ENCODE measurements at regions not wholly inside any gene's neighbourhood (a gene's known extent, or its start where the extent isn't known, plus 50 kb on each side); places are given as distances from the start of the nearest gene placed in this dataset.

- peaks cover 4% of the 10 kb centered on the region for H3K4me1 ChIP-seq (ENCODE audit: control insufficient read depth, low read depth, low read length)
- no peaks in the 10 kb centered on the region for H3K27me3 ChIP-seq (ENCODE audit: control insufficient read depth, insufficient read depth, low read length)
- no peak overlapping the region for H3K9ac ChIP-seq (ENCODE audit: low read length)
- H3K36me3 ChIP-seq (ENCODE audit: control insufficient read depth, low read depth, low read length): no peaks in the 10 kb centered on the region
- H3K9me3 ChIP-seq (ENCODE audit: control insufficient read depth, low read depth, low read length): no peaks in the 10 kb centered on the region
- H3K4me3 ChIP-seq (ENCODE audit: low read length): no peak overlapping the region
- no peak overlapping the region for H3K27ac ChIP-seq (ENCODE audit: low read length)
Measured at GRCh38 chr2:62296034-62296831, 100.3 kb downstream of the B3GNT2 start.

GRCh38 chr2:62293490-62294271 lies 97.8 kb downstream of the B3GNT2 start:
- Histone ChIP-seq H3K27ac (ENCODE audit: low read length) (no peak overlapping the region), H3K36me3 (ENCODE audit: control insufficient read depth, low read depth, low read length) (no peaks in the 10 kb centered on the region), H3K4me3 (ENCODE audit: low read length) (no peak overlapping the region), H3K4me1 (ENCODE audit: control insufficient read depth, low read depth, low read length) (peaks cover 4% of the 10 kb centered on the region), H3K9me3 (ENCODE audit: control insufficient read depth, low read depth, low read length) (no peaks in the 10 kb centered on the region), H3K9ac (ENCODE audit: low read length) (peak overlapping the region; percentile 28), H3K27me3 (ENCODE audit: control insufficient read depth, insufficient read depth, low read length) (no peaks in the 10 kb centered on the region)

DNA sequence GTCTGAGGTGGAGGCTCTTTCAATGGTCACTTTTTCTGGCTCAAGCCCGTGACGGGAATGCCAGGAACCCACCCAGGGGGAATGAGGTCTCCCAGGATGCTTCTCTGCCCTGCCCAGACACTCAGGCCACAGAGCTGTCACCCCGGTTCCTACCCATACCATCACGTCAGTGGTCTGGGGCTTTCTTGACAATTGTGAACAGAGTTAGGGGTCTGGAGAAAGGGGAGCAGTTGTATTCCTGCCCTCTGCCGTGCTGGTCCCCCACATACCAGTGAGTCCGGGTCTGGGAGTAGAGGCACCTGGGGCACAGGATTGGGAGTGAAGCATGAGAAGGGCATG lies 97.2 kb downstream of the B3GNT2 start:
- no peak overlapping the region for H3K27ac ChIP-seq (ENCODE audit: low read length)
- H3K27me3 ChIP-seq (ENCODE audit: control insufficient read depth, insufficient read depth, low read length): no peaks in the 10 kb centered on the region
- H3K9ac ChIP-seq (ENCODE audit: low read length): no peak overlapping the region
- H3K4me3 ChIP-seq (ENCODE audit: low read length): no peak overlapping the region
- H3K36me3 ChIP-seq (ENCODE audit: control insufficient read depth, low read depth, low read length): no peaks in the 10 kb centered on the region
- no peaks in the 10 kb centered on the region for H3K9me3 ChIP-seq (ENCODE audit: control insufficient read depth, low read depth, low read length)
- peaks cover 4% of the 10 kb centered on the region for H3K4me1 ChIP-seq (ENCODE audit: control insufficient read depth, low read depth, low read length)

DNA sequence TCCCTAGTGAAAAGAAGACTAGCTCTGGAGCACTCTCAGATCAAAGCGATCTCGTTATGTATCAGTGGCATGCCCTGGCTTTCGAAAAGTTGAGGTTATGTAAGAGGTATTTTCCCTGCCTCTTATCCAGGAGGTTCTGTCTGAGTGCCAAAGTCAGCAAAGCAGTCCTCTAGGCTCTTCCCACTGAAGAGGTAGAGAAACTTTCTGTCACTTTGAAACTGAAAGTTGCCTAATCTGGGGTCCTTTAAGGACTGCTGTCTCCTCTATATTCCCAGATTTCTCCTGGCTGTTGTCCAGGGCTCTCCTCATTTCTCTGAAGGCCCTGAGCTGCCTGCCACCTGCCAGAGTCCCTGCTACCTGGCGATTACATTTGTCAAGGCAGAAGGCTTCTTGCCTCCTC lies 96.3 kb downstream of the B3GNT2 start:
- no peaks in the 10 kb centered on the region for H3K9me3 ChIP-seq (ENCODE audit: control insufficient read depth, low read depth, low read length)
- H3K4me1 ChIP-seq (ENCODE audit: control insufficient read depth, low read depth, low read length): peaks cover 4% of the 10 kb centered on the region
- no peaks in the 10 kb centered on the region for H3K27me3 ChIP-seq (ENCODE audit: control insufficient read depth, insufficient read depth, low read length)
- H3K36me3 ChIP-seq (ENCODE audit: control insufficient read depth, low read depth, low read length): no peaks in the 10 kb centered on the region
- H3K4me3 ChIP-seq (ENCODE audit: low read length): no peak overlapping the region
- no peak overlapping the region for H3K9ac ChIP-seq (ENCODE audit: low read length)
- H3K27ac ChIP-seq (ENCODE audit: low read length): no peak overlapping the region

- H3K36me3 ChIP-seq (ENCODE audit: control insufficient read depth, low read depth, low read length): no peaks in the 10 kb centered on the region
- no peaks in the 10 kb centered on the region for H3K27me3 ChIP-seq (ENCODE audit: control insufficient read depth, insufficient read depth, low read length)
- H3K9ac ChIP-seq (ENCODE audit: low read length): no peak overlapping the region
- H3K27ac ChIP-seq (ENCODE audit: low read length): no peak overlapping the region
- no peak overlapping the region for H3K4me3 ChIP-seq (ENCODE audit: low read length)
- peaks cover 4% of the 10 kb centered on the region for H3K4me1 ChIP-seq (ENCODE audit: control insufficient read depth, low read depth, low read length)
- H3K9me3 ChIP-seq (ENCODE audit: control insufficient read depth, low read depth, low read length): no peaks in the 10 kb centered on the region
Measured at GRCh38 chr2:62291517-62292137, 95.7 kb downstream of the B3GNT2 start.

- H3K27ac ChIP-seq (ENCODE audit: low read length): no peak overlapping the region
- peaks cover 4% of the 10 kb centered on the region for H3K4me1 ChIP-seq (ENCODE audit: control insufficient read depth, low read depth, low read length)
- no peaks in the 10 kb centered on the region for H3K9me3 ChIP-seq (ENCODE audit: control insufficient read depth, low read depth, low read length)
- H3K4me3 ChIP-seq (ENCODE audit: low read length): no peak overlapping the region
- no peak overlapping the region for H3K9ac ChIP-seq (ENCODE audit: low read length)
- no peaks in the 10 kb centered on the region for H3K27me3 ChIP-seq (ENCODE audit: control insufficient read depth, insufficient read depth, low read length)
- H3K36me3 ChIP-seq (ENCODE audit: control insufficient read depth, low read depth, low read length): no peaks in the 10 kb centered on the region
Measured at GRCh38 chr2:62291052-62291451, 95.1 kb downstream of the B3GNT2 start.

DNA sequence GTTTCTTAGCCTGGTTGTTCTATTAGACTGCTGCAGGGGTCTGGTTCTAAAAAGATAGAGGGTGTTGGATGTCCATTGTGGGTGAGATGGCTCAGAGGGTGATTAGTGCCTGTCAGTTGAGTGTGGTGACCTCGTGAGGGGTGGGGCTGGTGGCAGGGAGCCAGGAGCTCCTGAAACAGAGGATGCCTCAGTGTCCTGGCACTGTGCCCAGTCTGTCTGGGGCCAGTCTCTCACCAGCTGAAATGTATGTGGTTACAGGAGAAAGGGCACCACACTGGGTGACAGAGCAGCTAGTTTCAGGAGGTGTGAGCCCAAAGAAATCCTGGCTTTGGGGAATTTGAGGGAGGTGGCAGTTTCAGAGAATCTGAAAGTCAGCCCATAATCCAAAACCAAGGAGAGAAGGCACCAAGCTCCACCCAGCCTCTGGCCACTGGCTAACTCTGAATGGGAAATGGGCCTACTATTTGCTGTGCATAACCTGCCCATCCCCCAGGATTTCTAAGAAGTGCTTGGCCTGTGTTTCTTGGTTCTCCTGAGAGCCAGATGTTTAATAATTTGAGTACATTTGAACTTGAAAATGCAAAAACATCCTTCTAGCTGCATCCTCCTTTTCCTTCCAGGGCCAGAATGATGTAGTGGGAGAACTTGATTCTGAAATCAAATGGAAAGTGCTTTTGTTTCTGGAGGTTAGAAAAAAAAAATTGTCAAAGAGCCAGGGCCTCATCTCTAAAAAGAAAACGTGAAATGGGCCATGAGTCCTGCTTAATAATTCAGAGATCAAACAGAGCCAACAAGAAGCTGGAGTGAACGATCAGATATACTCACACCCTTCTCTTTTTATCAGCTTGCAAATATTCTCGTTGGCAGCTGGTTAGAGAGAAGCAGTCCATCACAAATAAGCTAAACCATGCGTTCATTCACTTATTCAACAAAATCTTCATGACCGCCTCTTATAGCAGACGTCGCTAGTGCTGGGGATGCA lies 92.3 kb downstream of the B3GNT2 start:
- Histone ChIP-seq H3K27me3 (ENCODE audit: control insufficient read depth, insufficient read depth, low read length) (no peaks in the 10 kb centered on the region), H3K36me3 (ENCODE audit: control insufficient read depth, low read depth, low read length) (no peaks in the 10 kb centered on the region), H3K9me3 (ENCODE audit: control insufficient read depth, low read depth, low read length) (peaks cover 10% of the 10 kb centered on the region), H3K9ac (ENCODE audit: low read length) (no peak overlapping the region), H3K4me3 (ENCODE audit: low read length) (no peak overlapping the region), H3K4me1 (ENCODE audit: control insufficient read depth, low read depth, low read length) (no peaks in the 10 kb centered on the region), H3K27ac (ENCODE audit: low read length) (no peak overlapping the region)

DNA sequence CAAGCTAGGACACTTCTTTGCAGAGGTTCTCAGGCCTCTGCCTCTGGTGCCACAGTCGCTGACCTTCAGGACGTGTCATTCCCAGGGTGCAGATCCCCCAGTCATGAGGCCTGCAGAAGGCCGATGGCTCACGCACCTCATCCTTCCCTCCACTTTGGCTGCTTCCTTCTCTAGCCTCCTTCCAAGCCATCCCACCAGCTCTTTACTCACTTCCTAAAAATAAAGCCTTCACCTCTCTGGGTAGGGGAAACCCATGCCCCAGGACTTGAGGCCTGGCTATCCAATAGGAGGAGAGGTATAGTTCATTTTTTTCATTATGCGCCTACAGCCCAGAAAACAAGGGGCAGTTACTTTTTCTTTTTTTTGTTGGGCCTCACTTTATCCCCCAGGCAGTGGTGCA lies 91.4 kb downstream of the B3GNT2 start:
- Histone ChIP-seq H3K27ac (ENCODE audit: low read length) (no peak overlapping the region), H3K9ac (ENCODE audit: low read length) (no peak overlapping the region), H3K9me3 (ENCODE audit: control insufficient read depth, low read depth, low read length) (peaks cover 10% of the 10 kb centered on the region), H3K4me3 (ENCODE audit: low read length) (no peak overlapping the region), H3K27me3 (ENCODE audit: control insufficient read depth, insufficient read depth, low read length) (no peaks in the 10 kb centered on the region), H3K36me3 (ENCODE audit: control insufficient read depth, low read depth, low read length) (no peaks in the 10 kb centered on the region), H3K4me1 (ENCODE audit: control insufficient read depth, low read depth, low read length) (no peaks in the 10 kb centered on the region)

DNA sequence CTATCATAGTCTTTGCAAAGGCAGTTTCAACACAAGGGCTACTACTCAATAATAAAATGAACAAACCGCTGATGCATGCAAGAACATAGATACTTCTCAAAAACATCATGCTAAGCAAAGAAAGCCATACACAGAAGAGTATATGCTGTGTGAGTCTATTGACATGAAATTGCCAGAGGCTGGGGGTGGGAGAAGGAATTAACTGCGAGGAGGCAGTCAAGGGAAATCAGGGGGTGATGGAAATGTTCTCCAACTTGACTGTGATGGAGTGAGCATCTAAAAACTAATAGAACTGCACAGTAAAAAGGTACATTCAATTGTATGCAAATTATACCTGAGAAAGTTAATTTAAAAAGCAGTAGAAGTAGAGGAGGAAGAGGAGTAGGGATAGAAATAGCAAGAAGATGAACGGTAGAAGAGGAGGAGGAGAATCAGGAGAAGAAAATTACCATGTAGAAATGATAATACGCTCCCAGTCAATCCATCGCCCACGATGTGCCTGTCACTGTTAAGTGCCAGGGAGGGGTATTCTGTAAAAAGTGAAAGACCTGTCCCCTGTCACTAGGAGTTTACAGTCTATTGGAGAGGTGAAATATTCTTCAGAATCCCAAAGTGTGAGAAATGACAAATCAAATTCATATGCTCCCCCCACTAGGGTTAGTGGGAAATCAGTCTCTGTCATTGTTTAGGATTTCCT lies 90.3 kb downstream of the B3GNT2 start:
- Histone ChIP-seq H3K27ac (ENCODE audit: low read length) (no peak overlapping the region), H3K4me1 (ENCODE audit: control insufficient read depth, low read depth, low read length) (no peaks in the 10 kb centered on the region), H3K36me3 (ENCODE audit: control insufficient read depth, low read depth, low read length) (no peaks in the 10 kb centered on the region), H3K27me3 (ENCODE audit: control insufficient read depth, insufficient read depth, low read length) (no peaks in the 10 kb centered on the region), H3K4me3 (ENCODE audit: low read length) (no peak overlapping the region), H3K9ac (ENCODE audit: low read length) (no peak overlapping the region), H3K9me3 (ENCODE audit: control insufficient read depth, low read depth, low read length) (peaks cover 10% of the 10 kb centered on the region)

DNA sequence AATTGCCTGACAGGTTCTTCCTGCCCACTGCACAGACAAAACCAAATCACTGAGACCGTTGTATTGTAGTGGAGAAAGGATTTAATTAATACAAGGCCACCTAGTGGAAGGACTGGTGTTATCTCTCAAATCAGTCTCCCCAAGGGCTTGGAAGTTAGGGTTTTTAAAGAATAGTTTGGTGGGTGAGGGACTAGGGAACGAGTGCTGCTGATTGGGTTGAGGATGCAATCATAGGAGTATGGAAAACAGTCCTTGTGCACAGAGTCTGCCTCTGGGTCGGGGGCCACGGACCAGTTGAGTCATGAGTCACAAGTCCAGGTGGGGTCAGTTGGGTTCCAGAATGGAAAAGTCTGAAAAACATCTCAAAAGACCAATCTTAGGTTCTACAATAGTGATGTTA lies 89.1 kb downstream of the B3GNT2 start:
- H3K27me3 ChIP-seq (ENCODE audit: control insufficient read depth, insufficient read depth, low read length): no peaks in the 10 kb centered on the region
- peaks cover 10% of the 10 kb centered on the region for H3K9me3 ChIP-seq (ENCODE audit: control insufficient read depth, low read depth, low read length)
- H3K27ac ChIP-seq (ENCODE audit: low read length): no peak overlapping the region
- no peaks in the 10 kb centered on the region for H3K4me1 ChIP-seq (ENCODE audit: control insufficient read depth, low read depth, low read length)
- no peak overlapping the region for H3K4me3 ChIP-seq (ENCODE audit: low read length)
- no peaks in the 10 kb centered on the region for H3K36me3 ChIP-seq (ENCODE audit: control insufficient read depth, low read depth, low read length)
- no peak overlapping the region for H3K9ac ChIP-seq (ENCODE audit: low read length)
